CD4-positive, alpha-beta T cell (primary cell): ENCODE measurements at regions not wholly inside any gene's neighbourhood (a gene's known extent, or its start where the extent isn't known, plus 50 kb on each side); places are given as distances from the start of the nearest gene placed in this dataset.
"Not testable (repeated sequence)": the region's sequence is repeated elsewhere in the genome, so short reads cannot be mapped to it uniquely, and the experiment has no call there.

Source experiments
- ATAC-seq: fragments of 200-7000 bp; cut with Tn5 transposase; one replicate; pipeline ENCODE4 v1.10.0; 2022; ENCODE audit warnings: mild to moderate bottlenecking; ENCODE audit not compliant: poor library complexity
- CTCF ChIA-PET: fragments of 350-600 bp; sonication (Branson Sonifier 250); formaldehyde crosslinking; loops from one replicate; lab custom pipeline; 2021; ENCODE audit warnings: antibody characterized with exemption, inconsistent platforms; lab: Charles Lee
- POLR2A ChIA-PET: fragments of 350-600 bp; sonication (Branson Sonifier 250); formaldehyde crosslinking; loops from one replicate; lab custom pipeline; 2021; ENCODE audit warnings: antibody characterized with exemption, inconsistent platforms; lab: Charles Lee
- DNase-seq, 14 experiments: peaks; one replicate each; pipeline ENCODE4 v3.0.0-alpha.2; 2013 to 2020; ENCODE audit warnings: mixed read lengths in 2 of 14
- H3K27ac ChIP-seq, 2 donors: one replicate each; pipeline versions ENCODE4 v1.5.1 to v1.7.0; 2013; ENCODE audit warnings: low read length in 2 of 2, low read depth in 1 of 2, mild to moderate bottlenecking in 1 of 2
- H3K27me3 ChIP-seq, 2 experiments: 1 replicate in 1 of 2; 2 replicates in 1 of 2; pipeline versions ENCODE4 v1.6.1 to v1.7.0; 2013; ENCODE audit warnings: low read length in 2 of 2, control low read depth in 1 of 2, mild to moderate bottlenecking in 1 of 2, moderate library complexity in 1 of 2; ENCODE audit not compliant: insufficient read depth in 2 of 2, control insufficient read depth in 1 of 2
- H3K36me3 ChIP-seq: one replicate; pipeline ENCODE4 v1.6.1; 2013; ENCODE audit warnings: low read length, control low read depth; ENCODE audit not compliant: insufficient read depth
- H3K4me1 ChIP-seq: one replicate; pipeline ENCODE4 v1.6.1; 2013; ENCODE audit warnings: low read length, control low read depth; ENCODE audit not compliant: insufficient read depth
- H3K4me3 ChIP-seq: one replicate; pipeline ENCODE4 v1.5.1; 2013; ENCODE audit warnings: mild to moderate bottlenecking, low read length, moderate library complexity
- H3K9me3 ChIP-seq, 2 experiments: 1 replicate in 1 of 2; 2 replicates in 1 of 2; pipeline versions ENCODE4 v1.6.1 to v1.7.0; 2013; ENCODE audit warnings: low read length in 2 of 2, mild to moderate bottlenecking in 2 of 2, control low read depth in 1 of 2, moderate library complexity in 1 of 2; ENCODE audit not compliant: control insufficient read depth in 1 of 2, insufficient read depth in 1 of 2
- H3K27ac Mint-ChIP-seq: one replicate; pipeline ENCODE4 v1.8.0; 2020; ENCODE audit warnings: mixed read lengths
- H3K27me3 Mint-ChIP-seq: one replicate; pipeline ENCODE4 v1.8.0; 2021; ENCODE audit warnings: mixed read lengths
- H3K36me3 Mint-ChIP-seq: one replicate; pipeline ENCODE4 v1.8.0; 2021; ENCODE audit warnings: low read depth, mixed read lengths
- H3K4me1 Mint-ChIP-seq: one replicate; pipeline ENCODE4 v1.8.0; 2021; ENCODE audit warnings: low read depth, mixed read lengths
- H3K4me3 Mint-ChIP-seq: one replicate; pipeline ENCODE4 v1.8.0; 2020; ENCODE audit warnings: mild to moderate bottlenecking, mixed read lengths
- H3K9me3 Mint-ChIP-seq: one replicate; pipeline ENCODE4 v1.8.0; 2020; ENCODE audit warnings: mixed read lengths
- intact Hi-C, 2 experiments: fragments of 100-400 bp; cut with DNase I in 1 of 2; cut with micrococcal nuclease in 1 of 2; formaldehyde crosslinking; loops; one replicate each; pipeline versions ENCODE4 v1.15.1 to v1.9.0; 2023 to 2025; cut with DNase I, micrococcal nuclease
- TF ChIP-seq, protein P1 (sequence below): fragments of 200-600 bp; IDR thresholded peaks from one replicate; pipeline ENCODE4 v1.8.0; 2022; ENCODE audit warnings: antibody characterized with exemption, mild to moderate bottlenecking

DNA sequence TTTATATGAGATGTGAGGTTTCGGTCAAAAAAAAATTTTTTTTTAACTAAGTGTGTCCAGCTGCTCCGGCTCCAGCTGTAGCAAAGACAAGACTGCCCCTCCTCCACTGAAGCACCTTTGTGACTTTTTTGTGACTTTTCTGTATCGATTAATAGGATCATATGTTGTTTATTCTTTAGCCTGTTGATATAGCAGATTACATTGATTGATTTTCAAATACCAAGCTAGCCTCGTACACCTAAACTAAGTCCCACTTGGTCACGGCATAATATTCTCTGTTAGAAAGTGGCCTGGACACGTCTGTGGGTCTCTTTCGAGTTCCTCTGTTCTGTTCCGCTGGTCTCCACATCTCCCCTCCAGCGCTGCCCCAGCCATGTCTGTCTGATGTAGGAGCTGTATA is 126.8 kb downstream of the IGLL1 start:
- TF ChIP-seq, protein P1, sequence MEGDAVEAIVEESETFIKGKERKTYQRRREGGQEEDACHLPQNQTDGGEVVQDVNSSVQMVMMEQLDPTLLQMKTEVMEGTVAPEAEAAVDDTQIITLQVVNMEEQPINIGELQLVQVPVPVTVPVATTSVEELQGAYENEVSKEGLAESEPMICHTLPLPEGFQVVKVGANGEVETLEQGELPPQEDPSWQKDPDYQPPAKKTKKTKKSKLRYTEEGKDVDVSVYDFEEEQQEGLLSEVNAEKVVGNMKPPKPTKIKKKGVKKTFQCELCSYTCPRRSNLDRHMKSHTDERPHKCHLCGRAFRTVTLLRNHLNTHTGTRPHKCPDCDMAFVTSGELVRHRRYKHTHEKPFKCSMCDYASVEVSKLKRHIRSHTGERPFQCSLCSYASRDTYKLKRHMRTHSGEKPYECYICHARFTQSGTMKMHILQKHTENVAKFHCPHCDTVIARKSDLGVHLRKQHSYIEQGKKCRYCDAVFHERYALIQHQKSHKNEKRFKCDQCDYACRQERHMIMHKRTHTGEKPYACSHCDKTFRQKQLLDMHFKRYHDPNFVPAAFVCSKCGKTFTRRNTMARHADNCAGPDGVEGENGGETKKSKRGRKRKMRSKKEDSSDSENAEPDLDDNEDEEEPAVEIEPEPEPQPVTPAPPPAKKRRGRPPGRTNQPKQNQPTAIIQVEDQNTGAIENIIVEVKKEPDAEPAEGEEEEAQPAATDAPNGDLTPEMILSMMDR: no peak
- Mint-ChIP-seq H3K4me3 (no peak overlapping the region), H3K36me3 (no peaks in the 10 kb centered on the region), H3K4me1 (peaks cover 12% of the 10 kb centered on the region), H3K27me3 (peaks cover 32% of the 10 kb centered on the region), H3K9me3 (no peaks in the 10 kb centered on the region), H3K27ac (no peak overlapping the region)
- no peak for DNase-seq
- POLR2A ChIA-PET: no interaction called here
- Histone ChIP-seq H3K4me1 (peaks cover 6% of the 10 kb centered on the region), H3K27ac (no peak overlapping the region), H3K4me3 (no peak overlapping the region), H3K9me3 (peaks cover 0 to 13% of the 10 kb centered on the region in 2 experiments), H3K27me3 (peaks cover 11% of the 10 kb centered on the region in 2 experiments), H3K36me3 (no peaks in the 10 kb centered on the region)
- CTCF ChIA-PET: no interaction called here
- intact Hi-C loops: no loop called here
- ATAC-seq: no peak

DNA sequence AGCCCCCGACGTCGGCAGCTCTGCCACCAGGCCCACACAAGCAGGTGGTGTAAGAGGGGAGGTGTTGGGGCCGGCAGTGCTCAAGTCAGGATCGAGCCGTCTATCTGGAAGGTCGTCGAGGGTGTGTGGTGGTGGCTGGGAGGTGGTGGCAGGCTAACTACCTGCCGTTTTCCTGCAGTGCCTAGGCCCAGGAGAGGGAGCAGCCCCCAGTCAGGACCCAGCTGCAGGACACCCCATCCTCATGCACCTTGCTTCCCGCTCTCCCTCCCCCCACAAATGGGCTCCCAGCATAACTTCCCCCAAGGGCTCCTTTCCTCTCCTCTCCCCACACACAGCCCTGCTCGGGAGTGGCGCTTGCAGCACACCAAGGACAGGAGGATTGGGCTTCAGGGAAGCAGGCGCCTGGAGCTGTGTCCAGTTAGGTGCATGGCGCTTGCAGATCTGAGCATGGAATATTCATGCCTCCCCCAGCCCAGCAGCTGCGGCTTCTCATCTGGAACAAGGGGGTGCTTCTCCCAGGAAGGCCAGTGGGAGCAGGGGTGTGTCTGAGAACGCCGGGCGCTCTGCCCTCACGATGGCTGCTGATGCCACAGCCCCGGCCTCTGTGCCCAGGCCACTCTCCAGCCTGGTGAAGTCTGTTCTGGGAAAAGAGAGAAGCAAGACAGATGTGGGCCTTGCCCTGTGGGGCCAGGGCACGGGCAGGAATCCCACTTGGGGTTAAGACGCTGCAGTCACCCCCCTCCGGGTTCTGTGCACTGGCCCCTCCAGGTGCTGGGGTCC is 127.7 kb downstream of the IGLL1 start:
- Mint-ChIP-seq H3K27me3 (peaks cover 28% of the 10 kb centered on the region), H3K9me3 (no peaks in the 10 kb centered on the region), H3K4me1 (peaks cover 9% of the 10 kb centered on the region), H3K4me3 (no peak overlapping the region), H3K36me3 (no peaks in the 10 kb centered on the region), H3K27ac (no peak overlapping the region)
- no peak for ATAC-seq
- H3K36me3 ChIP-seq: no peaks in the 10 kb centered on the region
- CTCF ChIA-PET: no interaction called here
- no peak overlapping the region for H3K27ac ChIP-seq
- TF ChIP-seq, protein P1: no peak
- no peak overlapping the region for H3K4me3 ChIP-seq
- H3K4me1 ChIP-seq: peaks cover 6% of the 10 kb centered on the region
- intact Hi-C loops: no loop called here
- peaks cover 3 to 6% of the 10 kb centered on the region in 2 experiments for H3K27me3 ChIP-seq
- no peak for DNase-seq
- peaks cover 0 to 19% of the 10 kb centered on the region in 2 experiments for H3K9me3 ChIP-seq
- POLR2A ChIA-PET: no interaction called here

DNA sequence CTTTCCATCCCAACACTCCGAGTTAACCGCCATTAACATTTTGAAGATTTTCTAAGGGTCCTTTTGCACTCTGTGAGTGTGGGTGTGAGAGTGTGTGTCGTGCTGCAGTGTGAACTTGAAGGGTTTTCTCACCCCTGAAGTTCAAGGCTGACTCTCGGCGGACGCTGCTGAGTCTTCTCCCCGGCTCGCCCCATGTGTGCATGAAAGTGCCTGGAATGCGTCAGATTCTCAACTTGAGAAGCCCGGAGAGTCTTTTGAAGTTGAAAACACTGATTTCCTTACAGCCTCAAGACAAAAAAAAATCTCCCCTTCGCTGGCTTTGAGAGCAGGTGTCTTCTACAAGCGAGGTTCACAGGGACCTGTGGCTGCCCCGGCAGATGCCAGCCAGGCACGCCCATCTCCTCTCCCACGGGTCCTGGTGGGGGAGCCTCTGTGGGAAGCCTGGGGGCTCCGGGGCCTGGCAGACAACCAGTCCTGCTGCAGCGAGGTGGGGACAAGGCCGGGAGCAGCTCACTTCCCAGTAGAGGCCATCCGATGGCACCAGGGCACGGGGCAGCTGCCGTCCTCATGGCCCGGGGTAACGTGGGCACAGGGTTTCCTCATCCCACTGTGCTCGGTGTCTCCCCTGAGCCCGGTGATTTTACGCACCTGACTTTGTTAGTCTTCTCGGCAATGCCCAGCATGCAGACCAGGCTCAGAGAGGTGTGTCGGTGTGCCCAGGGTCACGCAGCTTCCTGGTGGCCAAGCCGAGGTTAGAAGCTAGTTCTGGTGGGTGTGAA is 128.4 kb downstream of the IGLL1 start:
- CTCF ChIA-PET, DNase-seq: not testable (repeated sequence)

GRCh38 chr22:23450821-23451220 is 129.3 kb downstream of the IGLL1 start:
- H3K9me3 Mint-ChIP-seq, H3K4me3 ChIP-seq, H3K36me3 Mint-ChIP-seq, H3K4me3 Mint-ChIP-seq, ATAC-seq, H3K4me1 Mint-ChIP-seq, H3K27me3 ChIP-seq, H3K4me1 ChIP-seq, H3K36me3 ChIP-seq, POLR2A ChIA-PET, CTCF ChIA-PET, DNase-seq, H3K27ac ChIP-seq, H3K27ac Mint-ChIP-seq, intact Hi-C loops: not testable (repeated sequence)
- peaks cover 13% of the 10 kb centered on the region for H3K27me3 Mint-ChIP-seq
- peaks cover 0 to 20% of the 10 kb centered on the region in 2 experiments for H3K9me3 ChIP-seq

More for the DNA sequence above, 128.4 kb downstream of the IGLL1 start:
- H3K4me3 Mint-ChIP-seq, POLR2A ChIA-PET, H3K27me3 ChIP-seq, H3K9me3 Mint-ChIP-seq, H3K4me1 Mint-ChIP-seq, H3K4me1 ChIP-seq, H3K27ac Mint-ChIP-seq, H3K4me3 ChIP-seq, H3K27ac ChIP-seq, intact Hi-C loops, H3K36me3 Mint-ChIP-seq, H3K36me3 ChIP-seq: not testable (repeated sequence)
- peaks cover 21% of the 10 kb centered on the region for H3K27me3 Mint-ChIP-seq
- ATAC-seq: peak; percentile 68
- peaks cover 0 to 18% of the 10 kb centered on the region in 2 experiments for H3K9me3 ChIP-seq
